NCI-H187 treated with DMSO at 0.1 percent for 48 hours (cell line): ENCODE measurements at regions not wholly inside any gene's neighbourhood (a gene's known extent, or its start where the extent isn't known, plus 50 kb on each side); places are given as distances from the start of the nearest gene placed in this dataset.
"Not testable (repeated sequence)": the region's sequence is repeated elsewhere in the genome, so short reads cannot be mapped to it uniquely, and the experiment has no call there.

Experiments used
- DNase-seq: peaks from one replicate; lab custom pipeline; 2025; lab: John Stamatoyannopoulos, UW

DNA sequence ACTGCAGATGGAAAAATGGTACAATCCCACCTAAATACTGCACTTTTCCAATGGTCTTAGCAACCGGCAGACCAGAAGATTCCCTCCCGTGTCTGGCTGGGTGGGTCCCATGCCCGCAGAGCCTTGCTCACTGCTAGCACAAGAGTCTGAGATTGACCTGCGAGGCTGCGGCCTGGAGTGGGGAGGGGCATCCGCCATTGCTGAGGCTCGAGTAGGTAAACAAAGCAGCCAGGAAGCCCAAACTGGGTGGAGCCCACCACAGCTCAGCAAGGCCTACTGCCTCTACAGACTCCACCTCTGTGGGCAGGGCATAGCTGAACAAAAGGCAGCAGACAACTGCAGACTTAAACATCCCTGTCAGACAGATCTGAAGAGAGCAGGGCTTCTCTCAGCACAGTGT lies 221.6 kb upstream of the CTNND2 start:
- DNase-seq = no peak

DNA sequence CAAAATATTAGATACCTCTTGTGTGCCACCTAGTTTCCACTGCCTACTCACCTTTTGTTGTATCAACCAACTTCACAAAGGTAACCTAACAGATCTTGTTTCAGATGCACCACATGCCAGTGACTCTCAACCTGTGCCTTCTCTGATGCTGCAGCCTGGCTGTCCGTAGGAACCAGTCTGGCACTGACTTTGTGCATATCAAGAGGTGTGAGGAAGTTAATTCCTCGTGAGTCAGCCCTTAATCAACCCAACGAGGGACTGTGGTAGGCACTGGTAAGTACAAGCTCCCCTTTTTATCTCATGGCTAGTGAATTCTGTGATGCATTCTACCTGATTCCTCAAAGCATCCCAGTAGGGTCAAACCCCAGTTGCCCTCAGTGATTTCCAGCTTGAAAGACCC lies 215.4 kb upstream of the CTNND2 start:
- DNase-seq = no peak

DNA sequence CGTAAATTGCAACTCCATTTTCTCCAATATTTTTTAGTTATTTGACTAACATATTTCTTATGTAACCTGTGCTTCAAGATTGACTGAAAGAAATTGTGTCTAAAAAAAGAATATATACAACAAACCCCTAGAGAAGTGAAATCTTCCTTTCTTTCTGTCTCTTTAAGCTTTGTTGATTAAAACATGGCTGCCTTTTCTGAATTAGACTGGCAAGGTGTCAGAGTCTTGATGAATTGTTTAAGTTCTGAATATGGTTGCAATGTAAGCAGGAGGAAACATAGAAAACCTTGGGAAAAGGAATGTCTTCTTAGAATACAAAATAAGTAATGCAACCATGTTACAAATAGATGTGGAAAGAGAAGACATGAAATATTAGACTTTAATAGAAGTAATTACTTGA lies 209.8 kb upstream of the CTNND2 start:
- no peak for DNase-seq

DNA sequence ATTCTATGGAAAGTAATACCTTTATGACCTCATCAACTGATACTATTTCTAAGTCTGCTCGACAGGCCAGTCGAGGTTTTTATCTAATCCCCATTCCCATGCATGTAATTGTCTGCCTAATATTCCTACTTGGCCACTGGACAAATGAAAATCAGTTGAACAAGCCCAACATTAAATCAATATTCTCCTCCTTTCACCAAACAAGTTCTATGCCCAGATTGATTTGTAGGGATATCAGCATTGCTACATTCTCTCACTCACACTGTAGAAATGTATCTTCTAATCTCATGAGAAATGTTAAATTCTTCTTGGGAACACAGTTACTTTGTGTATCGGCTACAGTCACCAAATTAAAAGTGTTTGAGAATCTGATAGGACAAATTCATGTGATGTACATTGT lies 208.8 kb upstream of the CTNND2 start:
- DNase-seq = no peak

DNA sequence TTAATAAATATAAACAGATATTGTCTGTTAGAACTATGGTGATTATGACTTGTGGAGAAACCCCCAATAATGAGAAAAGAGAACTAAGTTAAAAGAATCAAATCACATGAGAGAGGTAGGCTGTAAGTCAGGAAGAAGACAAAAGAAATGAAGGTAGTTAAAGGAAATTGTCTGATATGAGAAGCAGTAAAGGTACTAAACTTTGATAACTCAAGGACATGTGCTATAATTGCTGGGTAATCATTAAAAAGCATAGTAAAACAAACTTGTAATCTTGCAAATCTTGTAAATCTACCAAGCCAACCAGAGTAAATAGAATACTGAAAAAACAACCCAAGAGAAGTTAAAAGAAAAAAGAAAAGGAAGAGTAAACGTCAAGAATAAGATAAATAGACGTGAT lies 207.0 kb upstream of the CTNND2 start:
- DNase-seq = no peak

DNA sequence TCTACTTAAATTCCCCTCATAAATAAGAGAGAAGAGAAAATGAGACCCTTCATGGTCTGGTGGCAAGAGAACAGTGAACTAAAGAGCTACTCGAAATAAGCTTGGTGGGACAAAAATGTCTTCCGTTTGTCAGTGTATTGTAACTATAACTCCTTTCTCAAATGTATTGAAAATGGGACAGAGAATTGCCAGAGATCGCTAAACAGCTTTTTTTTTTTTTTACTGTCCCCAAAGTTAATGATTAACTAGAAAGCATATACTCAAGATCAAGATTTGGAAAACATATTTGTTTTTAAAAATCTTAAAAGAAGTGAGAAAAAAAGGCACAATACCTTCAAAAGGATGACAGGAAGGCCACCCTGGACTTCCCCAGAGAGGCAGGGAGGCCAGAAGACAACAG lies 206.4 kb upstream of the CTNND2 start:
- DNase-seq = no peak

DNA sequence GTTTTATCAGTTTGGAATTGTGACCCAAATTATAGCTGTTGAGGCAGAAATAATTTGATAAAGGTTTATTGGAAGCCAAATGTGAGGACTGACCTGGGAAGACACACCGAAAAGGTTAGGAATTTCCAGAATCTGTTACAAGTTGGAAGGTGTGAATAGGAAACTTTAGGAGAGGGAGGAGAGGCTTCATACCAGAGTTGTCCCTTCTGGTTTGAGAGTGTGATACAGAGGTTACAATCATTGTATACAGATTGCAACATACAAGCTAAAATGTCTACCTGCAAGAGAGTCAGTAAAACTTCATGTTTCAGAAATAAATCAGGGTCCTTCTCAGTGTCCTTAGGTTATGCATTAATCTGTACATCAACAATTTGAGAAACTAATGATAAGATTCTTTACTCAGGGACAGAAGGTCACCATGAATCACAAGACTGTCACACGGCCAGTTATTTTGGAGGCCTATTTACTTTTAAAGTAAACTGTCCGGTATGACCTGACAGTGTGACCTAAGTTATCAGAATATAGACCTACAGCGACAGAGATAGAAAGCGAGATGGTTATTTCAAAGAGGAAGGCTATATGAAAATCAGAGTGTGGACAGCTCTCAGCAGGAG lies 204.9 kb upstream of the CTNND2 start:
- no peak for DNase-seq

DNA sequence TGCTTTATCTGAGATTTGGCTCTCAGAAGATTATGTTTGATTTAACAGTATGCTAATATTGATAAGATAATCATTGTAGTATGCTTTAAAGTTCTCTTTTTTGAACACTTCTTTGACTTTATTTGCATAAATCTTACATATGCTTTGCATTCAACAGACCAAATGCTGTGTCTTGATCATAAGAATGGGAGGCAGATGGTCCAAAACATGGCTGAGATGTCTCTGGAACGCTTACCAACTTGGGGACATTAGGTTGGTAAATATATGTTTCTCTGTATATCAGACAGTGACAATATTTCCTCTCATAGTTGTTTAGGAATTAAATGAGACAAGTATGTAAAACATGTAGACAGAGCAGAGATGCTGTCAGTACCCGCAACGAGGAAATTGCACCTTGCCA lies 197.9 kb upstream of the CTNND2 start:
- no peak for DNase-seq

DNA sequence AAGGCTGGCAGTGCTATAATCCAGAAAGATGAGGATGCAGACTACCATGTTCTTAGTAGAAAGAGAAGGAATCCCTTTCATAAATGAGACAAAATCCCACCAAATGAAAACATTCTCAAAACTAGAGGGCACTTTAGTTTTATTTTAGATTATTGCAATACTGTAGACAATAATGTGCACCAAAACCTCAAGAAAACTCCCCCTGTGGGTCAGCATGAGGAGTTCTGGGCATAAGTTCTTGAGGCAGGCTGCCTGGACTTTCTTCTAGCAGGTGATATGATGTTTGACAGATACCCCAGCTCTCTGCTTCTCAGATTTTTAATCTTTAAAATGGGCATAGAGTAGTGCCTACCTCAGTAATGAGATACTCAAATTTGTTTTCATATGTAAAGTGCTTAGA lies 196.3 kb upstream of the CTNND2 start:
- no peak for DNase-seq

DNA sequence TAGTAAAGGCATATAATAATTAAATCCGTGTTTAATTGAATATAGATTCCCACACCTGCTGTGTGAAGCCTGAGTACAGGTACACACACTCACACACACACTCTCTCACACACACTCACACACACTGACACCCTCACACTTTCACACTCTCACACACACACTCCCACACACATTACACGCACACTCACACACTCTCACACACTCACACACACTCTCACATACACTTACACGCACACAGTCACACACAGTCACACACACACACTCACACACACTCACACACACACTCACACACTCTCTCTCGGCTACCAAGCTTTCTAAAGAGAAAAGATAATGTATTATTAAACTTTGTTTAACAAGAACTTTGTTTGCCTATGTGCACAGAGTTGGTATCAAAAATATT lies 195.1 kb upstream of the CTNND2 start:
- no peak for DNase-seq

DNA sequence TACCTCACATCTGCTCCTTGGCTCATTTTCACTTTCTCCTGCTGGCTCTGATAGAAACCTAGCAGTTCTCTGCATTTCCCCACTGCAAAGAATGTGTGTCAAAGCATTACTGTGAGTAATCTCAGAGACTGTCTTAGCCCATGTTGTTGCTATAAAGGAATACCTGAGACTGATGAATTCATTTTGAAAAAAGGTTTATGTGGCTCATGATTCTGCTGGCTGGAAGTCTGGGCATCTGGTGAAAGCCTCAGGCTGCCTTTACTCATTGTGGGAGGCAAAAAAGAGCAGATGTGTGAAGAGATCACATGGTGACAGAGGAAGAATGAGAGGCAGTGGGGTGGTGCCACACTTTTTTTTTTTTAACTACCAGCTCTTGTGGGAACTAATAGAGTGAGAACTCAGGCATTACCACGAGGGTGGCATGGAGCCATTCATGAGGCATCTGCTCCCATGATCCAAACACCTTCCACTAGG lies 191.6 kb upstream of the CTNND2 start:
- no peak for DNase-seq

DNA sequence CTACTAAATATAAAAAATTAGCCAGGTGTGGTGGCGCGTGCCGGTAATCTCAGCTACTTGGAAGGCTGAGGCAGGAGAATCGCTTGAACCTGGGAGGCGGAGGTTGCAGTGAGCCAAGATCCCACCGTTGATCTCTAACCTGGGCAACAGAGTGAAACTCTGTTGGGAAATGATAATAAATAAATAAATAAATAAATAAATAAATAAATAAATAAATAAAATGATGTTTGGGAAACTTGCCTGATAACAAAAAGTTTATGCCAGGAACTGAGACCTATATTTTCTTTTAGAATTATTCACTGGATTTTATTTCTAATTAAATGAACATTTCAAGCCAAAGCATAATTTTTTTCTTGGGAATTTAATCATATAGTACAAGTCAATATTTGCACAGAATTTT lies 189.3 kb upstream of the CTNND2 start:
- DNase-seq = no peak

DNA sequence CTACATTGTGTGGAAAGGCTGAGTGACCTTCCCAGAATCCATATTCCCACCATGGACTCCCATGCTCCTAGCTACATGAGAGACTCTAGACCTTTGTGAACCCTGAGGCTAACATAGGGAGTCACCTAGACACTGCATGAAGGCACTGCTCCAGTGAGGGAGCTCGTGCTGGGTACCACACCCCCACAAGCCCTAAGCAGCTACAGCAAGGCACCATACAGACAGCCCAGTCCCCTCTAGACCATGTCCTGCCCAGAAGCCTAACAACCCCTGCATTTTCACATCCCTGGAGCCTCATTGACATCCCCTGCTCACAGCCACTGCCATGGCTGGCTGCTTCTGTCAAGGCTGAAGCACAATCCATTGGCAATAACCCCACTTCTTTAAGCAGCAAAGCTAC lies 176.5 kb upstream of the CTNND2 start:
- no peak for DNase-seq

DNA sequence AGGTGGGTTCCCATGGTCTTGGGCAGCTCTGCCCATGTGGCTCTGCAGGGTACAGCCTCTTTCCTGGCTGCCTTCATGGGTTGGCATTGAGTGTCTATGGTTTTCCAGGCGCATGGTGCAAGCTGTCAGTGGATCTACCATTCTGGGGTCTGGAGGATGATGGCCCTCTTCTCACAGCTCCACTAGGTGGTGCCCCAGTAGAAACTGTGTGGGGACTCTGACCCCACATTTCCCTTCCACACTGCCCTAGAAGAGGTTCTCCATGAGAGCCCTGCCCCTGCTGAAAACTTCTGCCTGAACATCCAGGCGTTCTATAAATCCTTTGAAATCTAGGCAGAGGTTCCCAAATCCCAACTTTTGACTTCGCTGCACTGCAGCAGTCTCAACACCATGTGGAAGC lies 174.0 kb upstream of the CTNND2 start:
- not testable (repeated sequence) for DNase-seq

DNA sequence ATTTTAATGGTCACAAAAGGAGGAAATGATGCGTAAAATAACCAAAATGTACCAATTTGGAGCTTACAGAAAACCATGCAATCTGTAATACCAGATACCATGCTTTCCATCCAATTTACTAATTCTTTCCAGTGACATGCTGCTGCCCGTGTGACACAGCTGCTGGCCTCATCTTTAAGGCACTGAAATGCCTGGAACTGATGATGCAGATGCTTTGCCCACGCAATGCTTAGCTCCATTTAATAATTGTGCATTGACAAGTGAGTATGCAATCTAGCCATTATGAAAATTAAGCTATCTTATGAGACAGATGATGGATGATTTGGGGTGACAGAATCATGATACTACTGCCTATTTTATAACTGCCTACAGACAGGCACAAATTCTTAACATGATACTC lies 169.2 kb upstream of the CTNND2 start:
- no peak for DNase-seq

DNA sequence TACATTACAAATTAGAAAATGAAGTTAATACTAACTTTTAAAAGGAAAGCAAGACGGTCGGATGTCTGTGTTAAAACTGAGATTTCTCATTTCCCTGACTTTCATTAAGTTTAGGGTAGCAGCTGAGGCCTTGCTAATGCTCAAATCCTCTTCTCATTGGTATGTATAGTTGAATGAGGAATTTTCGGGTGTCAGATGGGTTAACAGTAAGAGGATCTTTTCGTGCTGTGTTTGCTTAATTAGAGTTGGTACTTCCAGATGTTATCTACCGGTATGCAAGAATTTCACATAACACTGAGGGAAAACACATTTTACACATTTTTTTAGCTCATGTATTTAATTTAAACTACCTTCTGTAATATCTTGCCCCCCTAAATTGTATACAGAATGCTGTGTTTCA lies 168.2 kb upstream of the CTNND2 start:
- no peak for DNase-seq

DNA sequence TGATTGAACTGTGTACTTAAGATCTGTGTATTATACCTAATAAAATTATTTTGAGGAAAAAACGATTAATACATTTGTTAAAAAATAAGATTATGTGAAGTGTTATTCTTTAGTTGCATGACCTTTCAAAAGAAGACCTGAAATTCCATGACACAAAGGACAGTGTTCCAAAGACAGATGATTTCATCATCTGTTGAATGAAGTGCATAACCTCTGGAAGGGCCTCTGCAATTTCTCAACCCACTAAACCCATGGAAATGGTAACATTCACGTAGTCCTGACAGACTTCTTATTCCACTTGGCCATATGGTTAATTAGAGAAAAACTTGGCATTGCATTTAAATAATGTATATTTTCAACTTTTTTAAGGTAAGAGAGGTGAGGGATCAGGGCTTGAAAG lies 167.2 kb upstream of the CTNND2 start:
- DNase-seq = no peak

DNA sequence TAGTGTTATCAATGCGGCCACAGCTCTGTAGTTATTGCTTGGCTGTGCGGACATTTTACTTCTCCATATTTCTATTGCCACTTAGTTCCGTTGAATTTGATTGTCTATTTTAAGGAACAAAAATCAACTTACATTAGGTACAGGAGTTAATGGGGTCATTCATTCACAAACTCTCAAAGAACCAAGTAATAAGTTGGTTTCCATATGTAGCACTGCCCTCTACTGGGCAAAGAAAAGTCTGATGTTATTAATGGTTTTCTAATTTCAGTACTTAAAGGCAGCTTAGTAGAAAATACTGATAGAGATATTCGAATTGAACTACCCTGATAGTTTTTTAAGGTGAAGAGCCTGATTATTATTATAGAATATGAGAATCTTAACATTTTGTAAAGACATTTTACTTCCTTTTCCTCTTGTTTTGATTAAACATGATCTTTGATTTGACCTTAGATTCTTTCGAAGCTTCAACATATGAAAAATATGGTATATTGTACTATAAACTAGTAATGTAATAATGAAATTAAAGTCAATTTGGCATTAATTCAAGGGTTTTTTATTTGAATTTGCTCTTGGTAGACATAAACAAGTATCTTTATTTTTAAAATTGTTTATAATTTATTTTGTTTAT lies 119.5 kb upstream of the CTNND2 start:
- DNase-seq = no peak

DNA sequence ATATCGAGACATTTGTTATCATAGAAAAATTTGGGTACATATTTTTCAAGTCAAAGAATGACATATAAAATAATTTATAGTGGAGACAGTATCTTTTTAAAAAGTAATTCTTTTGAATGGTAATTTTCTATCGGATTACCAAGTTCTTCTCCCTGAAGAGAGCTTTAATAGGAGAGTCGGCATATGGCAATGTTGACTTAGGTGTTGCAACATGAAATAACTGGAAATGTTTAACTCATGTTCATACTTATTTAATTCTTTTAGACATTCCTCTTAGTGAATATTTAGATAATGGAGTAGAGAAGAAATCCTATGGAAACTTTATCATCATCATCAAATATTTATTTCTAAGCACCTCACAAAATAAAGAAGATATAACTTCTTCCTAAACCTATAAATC lies 118.2 kb upstream of the CTNND2 start:
- DNase-seq = no peak

DNA sequence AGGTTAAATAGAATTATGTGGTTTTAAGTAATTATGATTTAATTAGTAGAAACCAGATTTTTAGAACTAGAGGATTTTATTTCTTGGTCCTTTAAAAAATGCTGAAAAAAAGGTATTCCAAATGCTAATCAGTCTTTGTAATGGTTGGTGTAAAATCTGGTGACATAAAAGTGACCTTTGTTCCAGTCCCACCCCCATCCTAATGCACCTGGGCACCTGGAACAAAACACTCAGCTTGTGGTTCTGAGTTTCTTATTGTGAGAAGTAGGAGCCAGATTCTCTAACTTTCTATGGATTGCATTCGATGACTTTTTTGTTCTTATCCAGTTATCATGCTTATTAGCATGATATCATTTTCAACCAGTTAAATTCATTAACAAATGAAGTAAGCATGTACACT lies 115.1 kb upstream of the CTNND2 start:
- no peak for DNase-seq

DNA sequence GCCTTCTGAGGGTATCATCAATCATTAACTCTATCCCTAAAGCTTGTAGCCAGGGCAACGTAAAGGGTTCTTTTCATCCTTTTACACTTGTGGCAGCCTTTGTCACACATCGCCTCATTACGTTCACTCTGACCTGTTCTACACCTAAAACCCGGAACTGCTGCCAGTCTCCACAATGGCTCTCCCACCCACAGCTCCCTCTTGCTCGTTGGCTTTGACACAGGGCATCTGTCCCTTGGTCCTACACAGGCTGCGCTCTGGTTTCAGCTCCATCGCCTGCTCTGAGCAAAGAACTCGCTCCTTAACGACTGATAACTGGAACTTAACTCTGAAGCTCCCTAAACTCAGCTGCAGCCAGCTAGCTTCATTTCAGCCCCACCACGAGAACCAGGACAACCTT lies 112.8 kb upstream of the CTNND2 start:
- no peak for DNase-seq

DNA sequence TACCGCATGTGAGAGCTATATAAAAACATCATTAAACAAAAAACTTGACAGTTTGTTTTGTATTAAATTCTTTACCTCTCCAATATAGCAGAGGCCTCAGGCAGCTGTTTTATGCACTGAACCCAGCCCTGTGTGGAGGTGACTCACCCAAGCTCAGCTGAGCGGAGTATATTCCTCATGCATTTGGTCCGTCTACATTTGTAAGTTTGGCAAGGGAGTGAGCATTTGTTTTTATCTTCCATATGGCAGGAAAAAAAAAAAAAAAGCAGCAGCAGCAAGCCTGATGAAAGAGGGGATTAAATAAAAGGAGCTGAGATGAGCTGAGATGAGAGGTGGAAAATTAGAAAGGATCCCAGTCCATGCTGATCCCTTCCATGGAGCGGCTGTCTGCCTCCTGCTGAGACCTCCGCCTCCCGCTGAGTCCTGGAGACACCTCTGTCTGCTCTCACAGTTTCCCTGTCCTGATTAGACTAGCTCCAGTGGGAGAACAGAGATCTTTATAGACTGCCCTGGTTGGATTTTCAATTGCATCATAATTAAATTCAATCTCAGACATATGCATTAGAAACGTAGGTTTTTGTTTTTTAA lies 112.0 kb upstream of the CTNND2 start:
- DNase-seq = no peak

DNA sequence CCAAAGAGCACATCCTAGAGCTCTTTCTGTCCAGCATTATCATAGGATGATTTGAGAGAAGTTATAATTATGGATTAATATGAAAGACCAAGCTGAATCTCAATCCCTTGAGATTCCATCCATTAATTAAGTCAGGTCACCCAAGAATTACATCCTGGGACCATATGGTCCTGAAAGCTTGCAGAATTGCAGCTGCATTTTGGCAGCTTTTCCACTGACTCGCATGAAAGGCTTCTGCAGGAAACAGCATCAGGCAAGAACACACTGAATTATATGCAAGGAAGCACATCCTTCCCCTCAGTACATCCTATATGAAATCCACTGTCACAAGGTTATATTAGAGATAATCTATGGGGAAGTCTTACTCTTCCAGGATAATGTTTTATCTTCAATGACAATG lies 109.1 kb upstream of the CTNND2 start:
- no peak for DNase-seq

DNA sequence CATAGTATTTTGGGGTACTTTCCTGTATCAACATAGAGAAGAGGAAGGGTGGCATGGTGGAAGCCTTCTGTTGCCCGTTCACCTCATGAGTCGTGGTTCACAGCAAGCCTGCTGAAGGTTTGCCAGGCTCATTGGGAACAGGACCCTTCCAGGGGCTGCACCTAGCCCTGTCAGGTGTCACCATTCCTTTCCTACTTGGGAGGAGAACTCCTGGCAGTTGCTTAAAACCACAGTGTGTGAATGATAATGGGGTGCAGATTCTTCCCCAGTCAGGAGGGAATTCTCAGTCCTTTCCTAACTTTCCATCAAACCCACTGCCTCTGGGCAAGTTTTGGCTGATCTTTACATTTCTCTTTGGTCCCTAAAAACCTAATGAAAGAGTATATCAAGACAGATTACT lies 99.4 kb upstream of the CTNND2 start:
- no peak for DNase-seq
